HT1080 (cell line): ENCODE measurements at regions not wholly inside any gene's neighbourhood (a gene's known extent, or its start where the extent isn't known, plus 50 kb on each side); places are given as distances from the start of the nearest gene placed in this dataset.

Experiments
- DNase-seq: peaks from one replicate; pipeline ENCODE4 v3.0.0-alpha.2; 2015; ENCODE audit warnings: low read depth

- no peak for DNase-seq
Measured at GRCh38 chr9:118302721-118303120, 598.5 kb downstream of the TLR4 start.

- peak; percentile 26 for DNase-seq
Measured at GRCh38 chr9:118303216-118303615, 599.0 kb downstream of the TLR4 start.

GRCh38 chr9:118305331-118305730, 601.1 kb downstream of the TLR4 start:
- no peak for DNase-seq

- no peak for DNase-seq
Measured at GRCh38 chr9:118306801-118307200, 602.6 kb downstream of the TLR4 start.

- DNase-seq = no peak
Measured at GRCh38 chr9:118313965-118314364, 609.8 kb downstream of the TLR4 start.

- no peak for DNase-seq
Measured at GRCh38 chr9:118316831-118317343, 612.7 kb downstream of the TLR4 start.

GRCh38 chr9:118318770-118319431, 614.7 kb downstream of the TLR4 start:
- DNase-seq = peak; percentile 76

- no peak for DNase-seq
Measured at GRCh38 chr9:118321788-118322187, 617.6 kb downstream of the TLR4 start.

- DNase-seq = no peak
Measured at GRCh38 chr9:118324706-118325105, 620.5 kb downstream of the TLR4 start.

- no peak for DNase-seq
Measured at GRCh38 chr9:118325757-118326156, 621.6 kb downstream of the TLR4 start.

GRCh38 chr9:118326326-118326725, 622.1 kb downstream of the TLR4 start:
- no peak for DNase-seq

- no peak for DNase-seq
Measured at GRCh38 chr9:118330191-118330986, 626.2 kb downstream of the TLR4 start.

GRCh38 chr9:118331622-118332045, 627.4 kb downstream of the TLR4 start:
- DNase-seq = peak; percentile 96

GRCh38 chr9:118336250-118336942, 632.2 kb downstream of the TLR4 start:
- no peak for DNase-seq

GRCh38 chr9:118336943-118337330, 632.7 kb downstream of the TLR4 start:
- no peak for DNase-seq

GRCh38 chr9:118360036-118360435, 655.8 kb downstream of the TLR4 start:
- DNase-seq = no peak

GRCh38 chr9:118362123-118362522, 657.9 kb downstream of the TLR4 start:
- peak; percentile 53 for DNase-seq

- DNase-seq = no peak
Measured at GRCh38 chr9:118362596-118362995, 658.4 kb downstream of the TLR4 start.

- DNase-seq = no peak
Measured at GRCh38 chr9:118364266-118365106, 660.3 kb downstream of the TLR4 start.

- peak; percentile 20 for DNase-seq
Measured at GRCh38 chr9:118366228-118366627, 662.0 kb downstream of the TLR4 start.

GRCh38 chr9:118367383-118367782, 663.2 kb downstream of the TLR4 start:
- DNase-seq = no peak
